ENCODE measurements at regions not wholly inside any gene's neighbourhood (a gene's known extent, or its start where the extent isn't known, plus 50 kb on each side); places are given as distances from the start of the nearest gene placed in this dataset.

GRCh38 chr2:189299974-189300373, 120.4 kb upstream of the COL5A2 start:
- Histone ChIP-seq H3K4me2 (ENCODE audit: control insufficient read depth, extremely low read depth, insufficient read depth, low read depth, low read length) (no peak overlapping the region), H3K36me3 (ENCODE audit: control insufficient read depth in 2 of 2, extremely low read depth in 1 of 2, insufficient read depth in 2 of 2, low read length in 2 of 2) (no peaks in the 10 kb centered on the region), H3K9me3 (ENCODE audit: control insufficient read depth, low read depth, low read length) (no peaks in the 10 kb centered on the region), H2AFZ (ENCODE audit: control insufficient read depth, low read length) (no peak overlapping the region), H3K27ac (ENCODE audit: control insufficient read depth, insufficient read depth, low read length) (no peak overlapping the region), H3K79me2 (ENCODE audit: control insufficient read depth, insufficient read depth, low read length) (no peaks in the 10 kb centered on the region), H3K9me1 (ENCODE audit: control insufficient read depth, extremely low read depth, insufficient read depth, low read length) (no peaks in the 10 kb centered on the region), H3K4me3 (ENCODE audit: control insufficient read depth in 2 of 3, extremely low read depth in 1 of 3, insufficient read depth in 2 of 3, low read depth in 1 of 3, low read length in 3 of 3) (no peak overlapping the region), H3K9ac (ENCODE audit: control insufficient read depth, extremely low read depth, insufficient read depth, low read length) (no peak overlapping the region), H3K4me1 (ENCODE audit: control insufficient read depth, extremely low read depth, insufficient read depth, low read length) (peaks cover 12% of the 10 kb centered on the region), H4K20me1 (ENCODE audit: control insufficient read depth, extremely low read depth, insufficient read depth, low read length) (no peaks in the 10 kb centered on the region), H3K27me3 (ENCODE audit: control insufficient read depth, extremely low read depth, insufficient read depth, low read length) (no peaks in the 10 kb centered on the region)
- no peak for FAIRE-seq
- no peak for DNase-seq (ENCODE audit: low read depth, low spot score)
- dilution Hi-C loops (cut with MboI; ENCODE audit: extremely low pct_ligation_motif_present, low sequenced_read_pairs) = no loop called here
- TF ChIP-seq EZH2 (IDR thresholded peaks at IDR 0.05; ENCODE audit: low read length) = no peak
- no peak for TF ChIP-seq CTCF (optimal IDR thresholded peaks at IDR 0.05 in 1 of 3, IDR thresholded peaks at IDR 0.05 in 1 of 3, conservative IDR thresholded peaks at IDR 0.05 in 1 of 3; ENCODE audit: extremely low read depth in 1 of 3, insufficient read depth in 2 of 3, low read length in 3 of 3)

- no peaks in the 10 kb centered on the region for H3K9me3 ChIP-seq (ENCODE audit: control insufficient read depth, low read depth, low read length)
- dilution Hi-C loops (cut with MboI; ENCODE audit: extremely low pct_ligation_motif_present, low sequenced_read_pairs) = no loop called here
- no peak overlapping the region for H3K4me3 ChIP-seq (ENCODE audit: control insufficient read depth in 2 of 3, extremely low read depth in 1 of 3, insufficient read depth in 2 of 3, low read depth in 1 of 3, low read length in 3 of 3)
- no peaks in the 10 kb centered on the region for H3K79me2 ChIP-seq (ENCODE audit: control insufficient read depth, insufficient read depth, low read length)
- no peak overlapping the region for H3K27ac ChIP-seq (ENCODE audit: control insufficient read depth, insufficient read depth, low read length)
- H3K27me3 ChIP-seq (ENCODE audit: control insufficient read depth, extremely low read depth, insufficient read depth, low read length) = no peaks in the 10 kb centered on the region
- DNase-seq (ENCODE audit: low read depth, low spot score) (no peak), FAIRE-seq (no peak)
- no peaks in the 10 kb centered on the region for H4K20me1 ChIP-seq (ENCODE audit: control insufficient read depth, extremely low read depth, insufficient read depth, low read length)
- no peak overlapping the region for H3K9ac ChIP-seq (ENCODE audit: control insufficient read depth, extremely low read depth, insufficient read depth, low read length)
- H3K36me3 ChIP-seq (ENCODE audit: control insufficient read depth in 2 of 2, extremely low read depth in 1 of 2, insufficient read depth in 2 of 2, low read length in 2 of 2) = no peaks in the 10 kb centered on the region
- TF ChIP-seq CTCF (optimal IDR thresholded peaks at IDR 0.05 in 1 of 3, IDR thresholded peaks at IDR 0.05 in 1 of 3, conservative IDR thresholded peaks at IDR 0.05 in 1 of 3; ENCODE audit: extremely low read depth in 1 of 3, insufficient read depth in 2 of 3, low read length in 3 of 3) (no peak), EZH2 (IDR thresholded peaks at IDR 0.05; ENCODE audit: low read length) (no peak)
- H3K4me2 ChIP-seq (ENCODE audit: control insufficient read depth, extremely low read depth, insufficient read depth, low read depth, low read length) = no peak overlapping the region
- H3K4me1 ChIP-seq (ENCODE audit: control insufficient read depth, extremely low read depth, insufficient read depth, low read length) = peaks cover 18% of the 10 kb centered on the region
- no peak overlapping the region for H2AFZ ChIP-seq (ENCODE audit: control insufficient read depth, low read length)
- no peaks in the 10 kb centered on the region for H3K9me1 ChIP-seq (ENCODE audit: control insufficient read depth, extremely low read depth, insufficient read depth, low read length)
Observed at GRCh38 chr2:189300916-189301315, 121.4 kb upstream of the COL5A2 start.

Measured in keratinocyte (primary cell).